NK-92 treated with Interleukin-12 subunit alpha and Interleukin-12 subunit beta, amount 100 ng/mL, for 24 hours (cell line): ENCODE measurements at regions not wholly inside any gene's neighbourhood (a gene's known extent, or its start where the extent isn't known, plus 50 kb on each side); places are given as distances from the start of the nearest gene placed in this dataset.
"Not testable (repeated sequence)": the region's sequence is repeated elsewhere in the genome, so short reads cannot be mapped to it uniquely, and the experiment has no call there.

ENCODE experiments used
- DNase-seq: peaks from one replicate; lab custom pipeline; 2025; lab: John Stamatoyannopoulos, UW

DNA sequence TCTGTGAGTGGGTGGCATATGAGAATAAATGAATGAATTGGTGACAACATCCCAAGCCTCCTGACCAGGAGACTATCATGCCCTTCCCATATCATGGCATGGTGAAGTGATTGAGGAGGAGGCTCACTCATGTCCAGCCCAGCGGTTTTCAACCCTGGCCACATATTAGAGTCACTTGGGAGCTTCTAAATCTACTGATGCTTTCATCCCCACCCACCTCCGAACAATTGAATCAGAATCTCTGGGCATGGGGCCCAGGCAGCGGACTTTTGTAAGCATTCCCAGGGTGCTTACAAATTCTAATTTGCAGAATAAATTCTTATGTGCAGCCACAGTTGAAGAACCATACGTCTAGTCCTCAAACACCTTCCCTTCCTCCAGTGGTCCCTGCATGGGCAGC lies 81.7 kb upstream of the SEC11C start:
- no peak for DNase-seq

DNA sequence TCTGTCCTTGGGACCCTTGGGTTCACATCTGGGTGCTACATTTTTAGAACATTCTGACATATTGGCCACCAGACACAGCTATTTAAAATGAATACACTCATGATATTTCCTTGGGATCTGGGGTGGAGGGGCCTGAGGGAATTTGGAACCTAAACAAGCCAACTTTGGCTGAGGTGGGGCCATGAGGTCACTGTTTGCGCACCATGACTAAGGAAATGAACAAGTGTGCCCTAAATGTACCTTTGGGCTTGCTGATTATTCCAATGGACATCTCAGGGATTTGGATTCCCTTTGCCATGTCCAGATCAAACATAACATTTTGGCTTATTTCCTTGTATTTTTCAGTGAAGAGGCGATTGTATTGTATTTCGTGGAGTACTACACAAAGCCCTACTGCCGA lies 80.5 kb upstream of the SEC11C start:
- DNase-seq, result no peak

DNA sequence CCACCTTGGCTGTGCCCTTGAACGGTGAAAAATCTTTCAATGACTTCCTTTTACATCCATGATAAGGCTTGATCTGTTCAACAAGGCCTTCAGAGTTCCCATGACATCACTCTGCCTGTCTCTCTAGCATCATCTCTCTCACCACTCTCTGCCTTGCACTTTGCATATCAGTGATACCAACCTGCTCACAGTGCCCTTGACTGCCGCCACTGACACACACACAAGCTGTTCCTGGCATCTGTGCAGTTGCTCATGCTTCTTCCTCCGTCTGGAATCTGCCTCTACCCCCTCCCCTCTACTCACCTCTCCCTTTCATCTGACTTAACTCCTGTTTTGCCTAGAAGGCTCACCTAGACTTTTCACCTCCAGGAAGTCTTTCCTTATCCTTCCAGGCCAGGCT lies 79.1 kb upstream of the SEC11C start:
- DNase-seq, result no peak

DNA sequence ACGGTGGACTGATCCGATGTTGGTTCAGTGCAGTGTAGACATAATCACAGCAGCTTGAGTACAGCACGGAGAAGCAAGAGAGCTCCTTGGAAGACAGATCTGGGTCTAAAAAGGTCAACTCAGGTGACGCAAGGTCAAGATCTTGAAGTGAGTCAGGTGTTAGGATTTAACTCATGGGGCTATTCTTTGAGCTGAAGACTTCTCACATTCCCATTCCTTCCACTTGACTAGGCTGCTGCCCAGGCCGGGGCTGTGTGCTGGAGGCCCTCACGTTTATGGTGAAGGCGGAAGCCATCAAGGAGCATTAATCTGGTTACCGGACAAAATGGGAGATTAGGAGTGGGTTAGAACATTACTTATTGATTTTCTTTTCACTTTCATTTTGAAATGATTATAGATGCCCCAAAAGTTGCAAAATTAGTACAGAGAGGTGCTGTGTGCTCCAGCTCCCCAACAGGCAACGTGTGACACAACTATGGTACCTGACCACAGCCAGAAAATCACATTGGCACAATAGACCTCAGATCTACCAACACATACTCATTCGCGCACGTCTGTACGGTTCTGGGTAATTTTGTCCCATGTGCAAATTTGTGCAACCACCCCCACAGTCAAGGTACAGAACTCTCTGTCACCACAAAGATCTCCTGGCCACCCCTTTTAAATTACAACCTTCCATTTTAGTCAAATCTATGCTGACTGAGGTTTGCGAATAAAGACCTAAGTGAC lies 77.6 kb upstream of the SEC11C start:
- DNase-seq, result no peak

DNA sequence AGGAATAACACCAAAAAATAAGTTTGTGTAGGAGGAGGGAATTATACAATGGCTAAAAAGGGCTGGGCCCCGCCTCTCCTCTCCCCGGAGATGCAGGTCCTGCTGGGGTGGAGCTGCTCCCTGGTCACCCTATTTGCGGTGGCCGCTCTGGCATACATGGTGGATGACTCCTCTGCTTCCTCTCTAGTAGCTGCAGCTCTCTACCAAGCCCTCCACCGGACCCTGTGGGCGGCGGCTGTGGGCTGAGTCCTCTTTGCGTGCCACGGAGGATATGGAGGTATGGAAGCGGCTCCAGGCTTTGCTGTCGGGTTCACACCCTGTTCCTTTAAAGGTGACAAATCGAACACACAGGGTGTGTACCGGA lies 77.1 kb upstream of the SEC11C start:
- no peak for DNase-seq

DNA sequence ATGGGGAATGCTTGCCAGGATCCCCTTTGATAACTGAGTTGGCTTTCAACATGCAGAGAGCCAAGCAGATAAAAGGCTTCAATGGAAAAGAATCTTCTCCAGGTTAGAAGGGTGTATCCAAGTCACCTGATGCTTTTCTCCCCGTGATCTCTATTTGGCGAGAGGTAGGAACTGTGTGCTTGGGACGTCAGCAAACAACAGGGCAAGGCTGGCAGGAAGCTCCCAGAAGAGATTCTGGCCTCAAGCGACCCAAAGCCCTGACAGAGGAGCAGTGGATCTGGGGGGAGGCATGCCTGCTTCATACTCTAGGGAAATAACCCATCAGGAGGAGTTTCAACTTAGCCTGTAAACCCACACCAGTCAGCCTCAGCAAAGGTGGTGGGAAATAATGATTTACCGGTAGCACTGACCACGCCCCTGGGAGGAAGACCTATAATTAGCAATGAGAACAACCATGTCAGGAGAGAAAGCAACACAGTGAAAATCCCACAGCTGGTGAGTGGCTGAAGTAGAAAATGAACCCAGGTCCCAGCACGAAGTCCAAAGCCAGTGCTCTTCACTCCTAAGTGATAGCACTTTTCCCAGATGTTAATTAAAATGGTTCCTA lies 76.3 kb upstream of the SEC11C start:
- no peak for DNase-seq

DNA sequence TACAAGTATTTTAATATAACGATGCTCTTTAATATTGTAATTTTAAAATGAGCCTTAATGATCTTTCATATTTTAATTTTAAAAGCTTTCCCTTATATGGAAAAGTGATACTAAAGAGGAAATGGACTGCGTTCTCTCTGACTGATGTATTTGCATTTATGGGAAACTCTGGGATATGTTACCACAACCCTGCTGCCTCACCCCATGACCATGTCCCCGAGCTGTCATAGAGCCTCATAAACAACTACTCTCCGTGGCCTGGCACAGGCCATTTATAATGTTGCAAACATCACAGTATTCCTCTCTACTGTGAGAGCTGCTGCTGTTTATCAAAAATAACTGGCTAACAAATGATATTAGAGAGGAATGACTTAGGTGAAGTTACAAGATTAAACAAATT lies 75.8 kb upstream of the SEC11C start:
- no peak for DNase-seq

DNA sequence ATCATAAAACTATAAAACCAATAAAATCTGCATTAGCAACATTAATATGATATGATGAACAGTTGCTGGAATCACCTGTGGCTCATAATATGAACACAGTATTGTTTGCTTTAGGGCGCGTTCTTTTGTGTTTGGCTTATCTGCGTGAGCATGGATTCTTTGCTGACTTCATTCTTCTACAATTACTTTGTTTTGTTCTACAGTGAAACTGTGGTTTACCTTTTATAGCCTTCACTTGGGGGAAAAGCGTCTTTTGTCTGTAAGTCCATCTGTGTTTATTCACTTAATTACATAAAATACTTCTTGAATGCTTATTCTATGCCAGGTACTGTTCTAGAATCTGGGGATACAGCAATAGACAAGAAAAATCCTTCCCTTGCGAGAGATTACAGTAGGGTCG lies 74.0 kb upstream of the SEC11C start:
- no peak for DNase-seq

DNA sequence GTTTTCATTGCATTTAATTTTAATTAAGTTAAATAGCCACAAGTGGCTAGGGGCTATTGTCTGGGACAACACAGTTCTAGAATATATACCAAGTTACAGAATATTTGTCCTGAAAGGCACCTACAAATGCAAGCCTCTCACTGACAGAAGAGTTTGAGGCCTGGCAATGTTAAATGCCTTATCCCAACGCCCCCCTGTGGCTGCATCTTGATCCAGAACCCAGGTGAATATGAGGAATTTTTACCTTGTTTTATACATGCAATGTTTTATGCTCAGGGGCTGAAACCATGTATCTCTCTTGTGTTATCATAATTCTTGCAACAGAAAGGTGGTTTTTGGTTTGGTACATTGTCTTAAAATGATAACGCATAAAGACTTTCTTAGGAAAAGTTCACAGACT lies 71.8 kb upstream of the SEC11C start:
- no peak for DNase-seq

DNA sequence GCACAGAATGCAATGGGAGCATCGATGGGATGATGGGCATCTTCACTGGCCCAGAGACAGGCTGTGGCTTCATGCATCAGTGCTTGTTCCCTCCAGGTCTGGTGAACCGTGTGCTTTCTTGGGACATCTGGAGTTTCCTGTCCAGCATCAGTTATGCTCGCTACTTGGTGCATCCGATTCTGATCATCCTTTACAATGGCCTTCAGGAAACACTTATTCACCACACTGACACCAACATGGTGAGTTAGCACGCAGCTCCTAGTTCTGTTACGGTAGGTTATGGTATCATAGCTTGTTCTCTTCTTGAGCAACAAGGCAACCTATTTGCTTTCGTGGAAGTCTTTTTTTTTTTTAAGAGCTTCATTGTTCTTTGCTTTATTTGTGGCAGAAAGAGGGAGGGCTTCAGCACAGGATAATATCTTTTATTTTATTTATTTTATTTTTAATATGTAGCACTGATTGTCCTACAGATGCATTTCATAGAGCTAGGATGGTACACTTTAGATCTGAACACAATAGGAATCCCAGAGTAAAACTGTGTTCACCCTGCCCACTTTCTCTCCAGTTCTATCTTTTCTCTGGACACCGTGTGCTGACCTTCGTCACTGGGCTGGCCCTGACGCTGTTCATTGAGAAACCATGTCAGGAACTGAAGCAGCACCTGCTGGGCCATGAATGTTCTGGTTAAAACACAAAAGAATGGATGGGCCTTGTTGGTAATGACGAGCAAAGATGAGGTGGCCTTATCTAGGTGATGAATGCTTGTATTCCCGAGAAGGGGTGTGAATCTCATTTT lies 71.2 kb upstream of the SEC11C start:
- DNase-seq, result no peak

DNA sequence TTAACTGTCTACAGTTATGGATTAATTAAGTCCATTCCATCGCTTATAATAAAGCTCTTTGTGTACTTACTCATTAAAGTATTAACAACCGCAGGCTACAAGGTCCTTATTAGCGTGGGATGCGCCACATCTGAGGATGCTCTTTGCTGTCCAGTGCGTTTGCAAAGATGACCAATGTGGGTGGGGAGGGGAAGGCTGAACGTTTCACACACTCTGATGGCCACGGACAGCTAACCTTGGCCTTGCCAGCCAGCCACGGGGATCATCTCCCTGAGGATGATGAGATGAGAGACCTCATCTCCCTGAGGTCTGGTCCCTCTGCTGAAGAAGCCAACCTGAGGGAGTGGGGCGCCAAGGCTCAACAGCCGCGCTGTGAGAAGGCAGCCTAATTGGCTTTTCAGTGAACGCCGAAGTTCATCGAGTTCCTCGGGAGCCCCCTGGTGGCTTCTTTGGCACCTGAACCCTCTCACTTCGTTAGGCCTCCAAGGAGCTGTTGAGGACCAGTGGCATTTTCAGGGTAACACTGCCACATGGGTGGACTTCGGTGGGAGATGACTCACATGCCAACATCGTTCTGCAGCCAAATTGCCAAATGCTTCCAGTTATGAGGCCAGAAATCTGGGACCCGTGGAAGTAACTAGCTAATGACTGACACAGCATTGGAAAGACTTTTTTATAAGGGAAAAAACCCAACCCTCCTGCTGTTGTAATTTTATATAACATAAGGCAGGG lies 69.3 kb upstream of the SEC11C start:
- peak; percentile 50 for DNase-seq

DNA sequence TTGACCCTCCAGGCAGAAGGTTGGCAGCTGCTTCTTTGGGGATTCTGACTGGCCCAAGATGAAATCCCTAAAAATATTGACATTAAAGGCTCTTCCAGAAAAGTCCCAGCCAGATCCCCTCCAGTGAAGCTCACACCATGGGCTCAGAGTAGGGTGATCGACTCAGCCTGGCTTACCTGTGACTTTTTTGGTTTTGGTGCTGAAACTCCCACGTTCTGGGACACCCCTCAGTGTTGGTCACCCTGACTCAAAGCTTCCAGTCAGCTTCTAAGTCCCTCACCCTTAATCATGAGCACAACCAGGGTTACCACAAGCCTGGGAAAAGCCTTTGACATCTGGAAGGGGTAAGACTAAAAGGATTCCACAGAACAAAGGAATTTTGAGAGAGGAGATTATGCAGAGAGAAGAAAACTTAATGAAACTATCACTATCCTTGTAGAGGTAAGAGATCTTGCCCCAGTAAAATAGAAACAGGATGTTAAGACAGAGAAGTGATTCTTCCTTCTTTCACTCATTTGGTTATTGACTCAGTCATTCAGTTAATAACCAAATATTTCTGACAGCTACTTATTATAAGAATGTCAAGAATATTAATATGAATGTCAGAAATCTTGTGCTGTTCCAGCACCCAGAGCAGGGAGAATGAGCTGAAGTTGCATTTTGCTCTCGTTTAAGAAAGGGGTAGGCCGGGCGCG lies 66.8 kb upstream of the SEC11C start:
- DNase-seq, result no peak

DNA sequence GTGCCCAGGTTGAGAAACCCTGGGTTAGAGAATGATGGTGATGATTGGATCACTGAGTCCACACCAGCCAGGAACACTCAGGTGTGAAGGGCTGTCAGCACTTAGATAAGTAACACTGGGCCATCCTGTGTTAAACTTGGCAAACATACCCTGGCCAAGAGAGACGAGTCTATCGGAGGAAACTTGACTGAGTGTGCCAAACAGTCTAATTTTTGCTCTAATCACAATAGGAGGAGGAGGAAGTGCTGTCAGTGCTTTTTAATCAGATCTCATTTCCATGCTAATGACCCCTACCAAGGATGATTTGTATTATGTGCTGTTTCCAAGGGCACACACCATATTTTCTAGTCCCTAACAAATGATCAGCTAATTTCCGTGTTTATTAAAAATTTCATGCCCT lies 63.8 kb upstream of the SEC11C start:
- no peak for DNase-seq

DNA sequence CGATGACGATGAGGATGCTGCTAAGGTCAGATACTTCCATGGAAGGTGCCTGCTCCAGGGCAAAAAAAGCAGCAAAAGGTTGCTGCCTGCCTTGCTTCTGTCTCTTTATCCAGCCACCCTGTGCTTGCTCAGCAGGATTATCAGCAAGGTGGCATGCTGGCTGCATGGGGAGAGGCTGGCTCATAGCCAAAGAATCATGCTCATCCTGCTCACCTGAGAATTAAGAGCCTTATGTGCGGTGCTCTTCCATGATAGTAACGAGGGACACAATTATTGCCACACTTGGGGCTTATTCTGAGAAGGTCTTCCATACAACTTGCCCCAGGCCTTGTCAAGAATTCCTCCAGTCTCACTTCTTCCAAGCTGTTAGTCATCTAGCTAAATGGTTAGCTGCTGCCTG lies 60.4 kb upstream of the SEC11C start:
- no peak for DNase-seq

DNA sequence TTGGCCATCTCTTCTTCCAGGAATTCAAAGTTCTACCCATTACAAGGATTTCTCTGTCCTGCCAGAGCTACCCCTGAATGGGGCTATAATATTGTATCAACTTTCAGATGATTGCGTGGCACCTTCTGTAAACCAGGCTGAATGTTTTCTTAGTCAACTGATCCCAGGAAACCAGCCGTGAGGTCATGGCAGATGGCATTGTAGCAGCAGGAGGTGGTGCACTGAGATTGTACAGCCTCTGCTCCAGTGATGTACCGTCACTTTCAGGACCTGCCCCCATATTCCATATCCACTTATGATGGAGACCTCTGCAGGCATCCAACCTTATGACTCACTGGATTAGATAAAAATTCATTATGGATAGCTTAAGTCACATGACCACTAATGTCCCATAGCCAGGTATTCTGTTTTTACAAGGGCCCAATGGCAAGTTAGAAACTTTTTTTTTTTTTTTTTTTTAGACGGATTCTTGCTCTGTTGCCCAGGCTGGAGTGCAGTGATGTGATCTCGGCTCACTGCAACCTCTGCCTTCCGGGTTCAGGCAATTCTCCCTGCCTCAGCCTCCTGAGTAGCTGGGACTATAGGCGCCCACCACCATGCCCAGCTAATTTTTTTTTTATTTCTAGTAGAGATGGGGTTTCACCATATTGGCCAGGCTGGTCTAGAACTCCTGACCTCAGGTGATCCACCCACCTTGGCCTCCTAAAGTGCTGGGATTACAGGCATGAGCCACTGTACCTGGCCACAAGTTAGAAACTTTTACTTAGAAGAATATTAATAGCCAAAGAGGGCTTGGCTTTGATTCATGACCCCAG lies 59.8 kb upstream of the SEC11C start:
- not testable (repeated sequence) for DNase-seq

DNA sequence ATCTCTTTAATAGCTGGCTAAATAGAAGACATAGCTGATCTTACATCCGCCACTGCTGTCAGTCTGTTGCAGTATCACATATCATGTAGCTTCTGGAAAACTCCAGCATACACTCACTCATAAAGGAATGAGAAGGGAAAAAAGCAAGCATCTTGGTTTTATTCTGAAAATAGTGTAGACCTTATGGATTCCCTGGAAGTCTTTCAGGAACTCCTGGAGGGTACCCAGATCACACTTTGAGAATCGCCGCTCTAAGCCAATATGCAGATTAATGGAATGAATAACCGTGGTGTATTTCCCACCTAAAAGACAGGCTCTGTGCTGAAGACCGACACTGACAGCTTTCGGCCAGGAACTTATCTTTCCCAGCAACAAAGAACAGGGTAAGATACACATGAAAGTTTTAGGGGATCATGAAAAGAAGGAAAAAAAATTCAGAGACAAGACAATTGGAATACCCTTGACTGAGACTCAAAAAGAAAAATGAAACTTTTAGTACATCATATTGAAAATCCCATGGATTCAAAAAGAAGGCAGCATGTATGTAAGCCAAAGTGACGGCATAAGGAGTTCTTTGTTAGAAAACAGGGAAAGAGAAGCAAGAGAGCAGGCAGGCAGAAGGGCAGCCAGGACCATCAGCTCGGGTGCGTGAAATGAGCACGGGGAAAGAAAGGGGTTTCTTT lies 56.4 kb upstream of the SEC11C start:
- no peak for DNase-seq

DNA sequence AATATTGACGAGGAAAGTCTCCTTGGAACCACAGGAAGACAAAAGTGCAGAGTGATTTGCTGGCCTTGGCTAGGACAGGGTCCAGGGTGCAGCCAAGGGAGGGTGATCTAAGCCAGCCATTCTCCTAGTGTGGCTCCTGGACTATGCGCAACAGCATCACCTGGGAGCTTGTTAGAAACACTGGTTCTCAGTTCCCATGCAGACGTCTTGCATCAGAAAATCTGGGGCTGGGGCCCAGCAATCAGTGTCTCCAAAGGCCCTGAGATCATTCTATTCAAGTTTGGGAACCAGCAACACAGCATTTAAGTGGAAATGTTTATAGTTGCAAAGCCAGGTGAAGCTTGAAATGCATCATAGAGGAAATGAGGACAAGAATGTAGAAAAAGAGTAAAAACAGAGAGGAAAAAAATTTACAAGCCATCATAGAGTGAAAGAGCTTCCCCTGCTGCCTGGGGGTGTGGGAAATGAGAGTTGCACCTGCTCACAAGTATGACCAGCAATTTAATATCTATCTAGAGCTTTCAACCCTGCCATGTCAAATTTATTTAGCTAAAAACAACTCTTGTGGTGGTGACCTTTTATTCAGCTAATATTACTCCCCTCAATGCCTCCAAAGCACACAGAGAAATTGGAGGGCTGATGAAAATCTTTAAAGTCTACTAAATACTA lies 54.4 kb upstream of the SEC11C start:
- no peak for DNase-seq

DNA sequence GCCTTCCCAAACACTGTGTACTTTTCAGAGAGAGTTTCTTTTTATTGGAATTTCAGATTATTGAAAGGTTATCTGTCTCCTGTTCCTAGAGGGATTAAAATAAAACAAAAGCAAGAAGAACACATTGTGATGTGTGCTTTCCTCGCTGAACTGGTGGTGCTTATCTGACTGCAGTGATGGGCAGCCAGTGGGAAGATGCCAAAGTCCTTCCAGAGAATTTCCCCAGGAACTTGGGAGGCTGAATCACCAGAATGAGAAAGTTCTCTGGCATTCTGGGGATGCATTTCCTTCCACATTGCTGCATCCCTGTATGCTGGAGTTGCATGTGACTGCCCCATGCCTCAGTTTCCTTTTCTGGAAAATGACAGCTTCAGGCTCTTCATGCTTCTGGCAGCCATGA lies 53.9 kb upstream of the SEC11C start:
- no peak for DNase-seq

DNA sequence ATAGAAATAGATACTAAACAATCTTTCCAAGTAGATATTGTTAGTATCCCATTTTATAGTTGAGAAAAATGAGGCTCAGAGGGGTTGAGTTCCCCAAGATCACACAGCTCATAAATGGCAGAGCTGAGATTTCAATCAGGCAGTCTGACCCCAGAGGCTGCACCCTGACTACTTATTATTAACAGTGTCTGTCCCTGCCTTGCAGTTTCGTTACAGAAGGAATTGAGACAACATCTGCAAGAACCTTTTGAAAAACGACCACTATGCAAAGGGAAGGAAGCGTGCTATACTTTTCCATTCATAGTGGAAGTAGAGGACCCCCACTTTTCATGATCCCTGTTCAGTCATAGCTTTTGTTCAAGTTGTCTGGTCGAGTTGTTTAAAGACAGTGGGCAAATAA lies 53.2 kb upstream of the SEC11C start:
- DNase-seq, result no peak

DNA sequence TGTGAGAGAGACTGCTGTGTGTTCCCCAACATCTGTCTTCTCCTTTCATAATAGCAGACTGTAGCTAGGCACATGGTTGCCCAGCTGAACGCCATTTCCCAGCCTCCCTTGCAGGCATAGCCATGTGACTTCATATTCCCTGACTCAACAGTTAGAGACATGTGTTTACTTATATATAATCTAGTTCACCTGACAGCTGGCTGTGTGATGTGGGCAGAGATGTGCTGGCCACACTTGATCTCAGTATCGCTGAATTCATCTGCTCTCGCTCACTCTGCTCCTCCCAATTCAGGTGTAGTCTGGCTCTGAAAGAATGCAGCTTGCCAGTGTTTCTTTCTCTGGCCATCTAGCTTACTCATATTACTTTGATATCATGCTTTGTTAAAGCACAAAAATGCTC lies 52.3 kb upstream of the SEC11C start:
- DNase-seq, result no peak
